Ascending aorta (tissue), 2 donors: ENCODE measurements at regions not wholly inside any gene's neighbourhood (a gene's known extent, or its start where the extent isn't known, plus 50 kb on each side); places are given as distances from the start of the nearest gene placed in this dataset.

Experiments used
- DNase-seq, 2 donors: peaks; one replicate each; pipeline ENCODE4 v3.0.0-alpha.2; 2019; ENCODE audit warnings: low spot score in 2 of 2
- H3K27ac ChIP-seq, 2 donors: fragments of 200-600 bp; sonication (generic); one replicate each; pipeline ENCODE4 v1.5.1; 2016 to 2017; ENCODE audit warnings: mild to moderate bottlenecking in 1 of 2
- H3K27me3 ChIP-seq: fragments of 200-600 bp; sonication (generic); one replicate; pipeline ENCODE4 v1.5.1; 2017
- H3K36me3 ChIP-seq, 2 donors: fragments of 200-600 bp; sonication (generic); one replicate each; pipeline ENCODE4 v1.5.1; 2016
- H3K4me1 ChIP-seq, 2 donors: fragments of 200-600 bp; sonication (generic); one replicate each; pipeline ENCODE4 v1.5.1; 2016 to 2017; ENCODE audit warnings: mild to moderate bottlenecking in 1 of 2
- H3K4me3 ChIP-seq, 2 donors: fragments of 200-600 bp; sonication (generic); one replicate each; pipeline ENCODE4 v1.5.1; 2016 to 2017; ENCODE audit warnings: mild to moderate bottlenecking in 1 of 2
- H3K9me3 ChIP-seq, 2 donors: fragments of 200-600 bp; sonication (generic); one replicate each; pipeline ENCODE4 v1.5.1; 2016
- intact Hi-C: fragments of 100-400 bp; cut with DNase I; formaldehyde crosslinking; loops from one replicate; pipeline ENCODE4 v1.15.1; 2023
- TF ChIP-seq, protein P1 (sequence below), 3 experiments: fragments of 200-600 bp in 2 of 3; fragments of 450-650 bp in 1 of 3; sonication (generic) in 2 of 3; IDR thresholded peaks; one replicate each; pipeline ENCODE4 v1.5.1; 2016 to 2019; ENCODE audit warnings: antibody characterized with exemption in 3 of 3, mild to moderate bottlenecking in 1 of 3, moderate library complexity in 1 of 3

DNA sequence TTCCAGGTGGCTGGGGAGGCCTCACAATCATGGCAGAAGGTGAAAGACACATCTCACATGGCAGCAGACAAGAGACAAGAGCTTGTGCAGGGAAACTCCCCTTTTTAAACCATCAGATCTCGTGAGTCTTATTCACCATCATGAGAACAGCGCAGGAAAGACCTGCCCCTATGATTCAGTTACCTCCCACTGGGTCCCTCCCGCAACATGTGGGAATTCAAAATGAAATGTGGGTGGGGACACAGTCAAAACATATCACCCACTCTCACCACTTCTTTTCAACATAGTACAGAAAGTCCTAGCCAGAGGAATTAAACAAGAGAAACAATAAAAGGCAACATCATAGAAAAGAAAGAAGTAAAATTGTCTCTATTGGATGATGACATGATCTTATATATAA, 223.4 kb upstream of the SLC24A2 start:
- H3K4me3 ChIP-seq = no peak overlapping the region
- H3K27ac ChIP-seq = no peak overlapping the region
- H3K4me1 ChIP-seq = no peaks in the 10 kb centered on the region
- intact Hi-C loops = no loop called here
- DNase-seq = no peak
- H3K27me3 ChIP-seq = no peaks in the 10 kb centered on the region
- H3K36me3 ChIP-seq = no peaks in the 10 kb centered on the region
- H3K9me3 ChIP-seq = no peaks in the 10 kb centered on the region
- TF ChIP-seq, protein P1, sequence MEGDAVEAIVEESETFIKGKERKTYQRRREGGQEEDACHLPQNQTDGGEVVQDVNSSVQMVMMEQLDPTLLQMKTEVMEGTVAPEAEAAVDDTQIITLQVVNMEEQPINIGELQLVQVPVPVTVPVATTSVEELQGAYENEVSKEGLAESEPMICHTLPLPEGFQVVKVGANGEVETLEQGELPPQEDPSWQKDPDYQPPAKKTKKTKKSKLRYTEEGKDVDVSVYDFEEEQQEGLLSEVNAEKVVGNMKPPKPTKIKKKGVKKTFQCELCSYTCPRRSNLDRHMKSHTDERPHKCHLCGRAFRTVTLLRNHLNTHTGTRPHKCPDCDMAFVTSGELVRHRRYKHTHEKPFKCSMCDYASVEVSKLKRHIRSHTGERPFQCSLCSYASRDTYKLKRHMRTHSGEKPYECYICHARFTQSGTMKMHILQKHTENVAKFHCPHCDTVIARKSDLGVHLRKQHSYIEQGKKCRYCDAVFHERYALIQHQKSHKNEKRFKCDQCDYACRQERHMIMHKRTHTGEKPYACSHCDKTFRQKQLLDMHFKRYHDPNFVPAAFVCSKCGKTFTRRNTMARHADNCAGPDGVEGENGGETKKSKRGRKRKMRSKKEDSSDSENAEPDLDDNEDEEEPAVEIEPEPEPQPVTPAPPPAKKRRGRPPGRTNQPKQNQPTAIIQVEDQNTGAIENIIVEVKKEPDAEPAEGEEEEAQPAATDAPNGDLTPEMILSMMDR (IDR thresholded peaks at IDR 0.05) = no peak

- Histone ChIP-seq H3K4me3 (no peak overlapping the region), H3K9me3 (no peaks in the 10 kb centered on the region), H3K27ac (no peak overlapping the region), H3K36me3 (no peaks in the 10 kb centered on the region), H3K4me1 (no peaks in the 10 kb centered on the region), H3K27me3 (no peaks in the 10 kb centered on the region)
- TF ChIP-seq, protein P1 (IDR thresholded peaks at IDR 0.05) = no peak
- intact Hi-C loops = no loop called here
- DNase-seq = no peak
Measured at GRCh38 chr9:20009606-20010005, 220.8 kb upstream of the SLC24A2 start.

DNA sequence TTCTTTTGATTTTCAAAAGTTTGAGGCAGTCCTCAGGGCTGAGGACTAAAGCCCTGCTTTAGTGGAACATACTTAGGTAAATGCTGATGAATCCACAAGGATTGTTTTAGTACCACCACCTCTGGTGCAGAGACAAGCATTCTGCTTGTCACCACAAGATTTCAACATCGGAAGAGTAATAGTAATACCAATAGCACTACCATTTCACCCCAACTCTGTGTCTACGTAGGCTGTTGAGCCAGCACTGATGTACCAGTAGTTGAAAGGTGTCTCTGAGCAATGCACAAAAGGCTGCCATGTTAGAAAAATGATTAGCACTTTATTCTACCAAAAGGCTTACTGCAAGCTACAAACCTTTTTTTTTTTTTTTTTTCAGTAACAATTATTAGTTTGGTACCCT, 213.2 kb upstream of the SLC24A2 start:
- TF ChIP-seq, protein P1 (IDR thresholded peaks at IDR 0.05) = no peak
- no peaks in the 10 kb centered on the region for H3K9me3 ChIP-seq
- intact Hi-C loops = no loop called here

DNA sequence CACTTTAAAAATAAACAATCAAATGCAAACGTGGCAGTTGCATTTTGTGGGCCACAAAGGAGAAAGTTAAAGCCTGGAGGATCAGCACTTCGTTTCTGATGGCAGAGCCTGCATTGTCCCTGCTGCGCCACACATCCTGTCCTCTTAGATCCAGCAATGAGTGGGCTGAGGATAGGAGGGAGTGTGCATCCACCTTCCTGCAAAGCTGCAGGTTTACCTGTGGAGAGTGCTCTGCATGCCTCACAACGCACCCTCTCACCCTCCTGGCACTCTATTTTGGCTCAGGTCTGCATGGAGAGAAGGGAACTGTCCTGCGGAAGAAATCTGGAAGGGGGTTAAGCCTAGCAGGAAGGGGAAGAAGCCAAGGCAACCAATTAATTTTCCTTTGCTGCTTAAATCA, 212.2 kb upstream of the SLC24A2 start:
- Histone ChIP-seq H3K27ac (no peak overlapping the region), H3K4me1 (no peaks in the 10 kb centered on the region), H3K36me3 (no peaks in the 10 kb centered on the region), H3K9me3 (no peaks in the 10 kb centered on the region), H3K27me3 (no peaks in the 10 kb centered on the region), H3K4me3 (no peak overlapping the region)
- DNase-seq = no peak
- intact Hi-C loops = no loop called here
- TF ChIP-seq, protein P1 (IDR thresholded peaks at IDR 0.05) = no peak

More for the DNA sequence above, 213.2 kb upstream of the SLC24A2 start:
- Histone ChIP-seq H3K36me3 (no peaks in the 10 kb centered on the region), H3K27ac (no peak overlapping the region), H3K4me3 (no peak overlapping the region), H3K4me1 (no peaks in the 10 kb centered on the region), H3K27me3 (no peaks in the 10 kb centered on the region)
- DNase-seq = no peak

DNA sequence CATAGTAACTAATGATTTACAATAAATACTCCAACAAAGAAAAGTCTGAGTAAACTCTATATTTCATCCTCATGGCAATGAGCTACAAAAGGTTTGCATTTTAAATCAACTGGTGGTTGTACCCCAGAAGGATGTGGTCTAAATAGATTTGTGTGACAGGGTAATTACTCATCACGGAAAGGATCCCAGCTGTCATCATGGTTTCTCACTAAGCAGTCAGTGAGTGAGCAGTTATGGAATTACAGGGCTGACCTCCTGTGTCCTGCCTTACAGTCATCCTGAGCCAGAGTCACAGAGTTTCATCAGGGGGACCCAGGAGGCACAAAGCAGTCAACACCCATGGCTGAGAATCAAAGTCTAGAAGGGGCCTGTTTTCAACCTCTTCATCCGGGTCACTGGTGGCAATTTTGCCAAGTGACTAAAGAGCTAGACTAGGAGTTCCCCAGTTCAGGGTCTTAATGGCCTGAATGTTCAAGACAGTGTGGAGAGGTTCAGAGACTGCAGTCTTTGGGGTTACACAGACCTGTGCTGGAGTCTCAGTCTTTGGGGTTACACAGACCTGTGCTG, 210.7 kb upstream of the SLC24A2 start:
- DNase-seq = no peak
- no peaks in the 10 kb centered on the region for H3K4me1 ChIP-seq
- intact Hi-C loops = no loop called here
- H3K27me3 ChIP-seq = no peaks in the 10 kb centered on the region
- no peaks in the 10 kb centered on the region for H3K36me3 ChIP-seq
- H3K4me3 ChIP-seq = no peak overlapping the region
- TF ChIP-seq, protein P1 (IDR thresholded peaks at IDR 0.05) = no peak
- H3K27ac ChIP-seq = no peak overlapping the region
- H3K9me3 ChIP-seq = no peaks in the 10 kb centered on the region
